NCI-H526 (cell line): ENCODE measurements at regions not wholly inside any gene's neighbourhood (a gene's known extent, or its start where the extent isn't known, plus 50 kb on each side); places are given as distances from the start of the nearest gene placed in this dataset.

Experiments
- DNase-seq, 2 experiments: peaks; one replicate each; lab custom pipeline; 2025; lab: John Stamatoyannopoulos, UW

GRCh38 chr11:134742956-134743819 lies 331.1 kb upstream of the B3GAT1 start:
- peak in 1 of 2 experiments; percentile 42 for DNase-seq

GRCh38 chr11:134742224-134742612 lies 330.2 kb upstream of the B3GAT1 start:
- DNase-seq = peak in 1 of 2 experiments; percentile 34

DNA sequence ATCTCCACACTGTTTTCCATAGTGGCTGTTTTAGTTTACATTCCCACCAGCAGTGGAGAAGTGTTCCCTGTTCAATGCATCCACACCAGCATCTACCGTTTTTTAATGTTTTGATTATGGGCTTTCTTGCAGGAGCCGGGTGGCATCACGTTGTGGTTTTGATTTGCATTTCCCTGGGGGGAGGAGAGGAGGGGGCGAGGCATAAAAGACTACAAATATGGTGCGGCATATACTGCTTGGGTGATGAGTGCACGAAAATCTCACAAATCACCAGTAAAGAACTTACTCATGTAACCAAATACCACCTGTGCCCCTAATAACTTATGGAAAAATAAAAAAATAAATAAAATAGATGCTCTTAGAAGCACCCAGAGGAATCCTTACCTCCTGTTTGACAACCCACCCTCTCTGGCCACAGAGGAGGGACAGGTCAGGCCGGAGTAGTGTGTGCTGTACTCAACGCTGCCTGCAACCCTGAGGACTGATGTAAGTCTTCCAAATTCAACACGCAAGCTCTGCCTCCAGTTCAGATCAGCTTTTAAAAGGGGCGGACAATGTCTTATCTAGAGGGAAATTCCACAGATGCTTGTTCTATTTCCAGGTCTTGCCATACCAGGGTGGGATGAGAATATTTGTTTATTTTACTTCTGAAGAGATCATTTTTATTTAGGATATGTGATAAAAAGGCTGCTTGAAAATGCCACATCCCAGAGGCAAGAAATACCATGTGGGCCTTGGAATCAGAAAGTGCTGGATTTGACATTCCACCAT lies 329.6 kb upstream of the B3GAT1 start:
- DNase-seq = peak; percentile 98 to 99

GRCh38 chr11:134740590-134741261 lies 328.7 kb upstream of the B3GAT1 start:
- DNase-seq = peak in 1 of 2 experiments; percentile 94

DNA sequence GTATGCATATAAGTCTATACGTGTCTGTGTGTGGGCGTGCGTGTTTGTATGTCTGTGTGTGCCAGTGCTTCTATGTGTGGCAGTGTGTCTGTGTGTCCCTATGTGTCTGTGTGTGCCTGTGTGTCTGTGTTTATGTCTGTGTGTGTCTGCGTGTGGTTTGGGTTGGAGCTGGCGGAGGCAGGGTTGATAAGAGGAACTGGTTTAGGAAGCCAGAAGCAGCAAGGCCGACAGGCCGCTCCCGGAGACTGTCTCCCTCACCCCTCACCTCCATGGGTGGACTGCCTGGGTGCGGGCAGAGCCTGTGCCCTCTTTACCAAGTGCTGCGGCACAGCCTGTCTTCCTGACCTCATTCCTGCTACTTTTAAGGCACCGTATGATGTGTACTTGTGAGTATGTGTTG lies 327.1 kb upstream of the B3GAT1 start:
- DNase-seq = no peak

- DNase-seq = no peak
Measured at GRCh38 chr11:134738581-134738980, 326.5 kb upstream of the B3GAT1 start.

- no peak for DNase-seq
Measured at GRCh38 chr11:134737563-134738510, 325.8 kb upstream of the B3GAT1 start.

DNA sequence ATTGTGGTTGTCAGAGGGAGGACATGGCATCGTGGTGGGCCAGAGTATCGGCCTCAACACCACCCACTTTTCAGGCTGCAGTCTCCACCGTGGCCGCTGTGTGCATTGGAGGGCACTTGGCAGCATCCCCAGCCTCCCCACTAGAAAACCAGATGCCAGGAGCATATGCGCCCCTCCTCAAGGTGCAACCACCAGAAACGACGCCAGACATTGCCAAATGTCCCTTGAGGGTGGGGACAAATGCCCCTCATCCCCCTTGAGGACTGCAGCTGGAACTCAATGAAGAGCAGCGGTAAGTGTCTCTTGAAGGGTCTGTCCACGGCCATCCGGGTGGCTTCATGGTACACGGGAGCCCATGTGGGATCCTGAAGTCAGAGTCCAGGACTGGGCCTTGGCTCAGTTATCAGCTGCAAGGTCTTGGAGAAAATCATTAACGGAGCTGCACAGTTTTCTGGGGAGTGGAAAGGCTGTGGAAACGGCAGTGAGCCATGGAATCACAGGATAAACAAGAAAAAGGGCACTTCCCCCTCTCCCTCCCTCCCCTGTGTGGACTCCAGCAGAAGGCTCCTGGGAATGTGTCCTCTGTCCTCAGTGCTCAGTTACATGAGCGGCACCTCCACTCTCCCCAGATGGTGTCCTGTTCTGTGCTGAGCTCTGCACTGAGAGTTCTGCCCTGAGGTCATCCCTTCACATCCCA lies 324.4 kb upstream of the B3GAT1 start:
- DNase-seq = no peak

DNA sequence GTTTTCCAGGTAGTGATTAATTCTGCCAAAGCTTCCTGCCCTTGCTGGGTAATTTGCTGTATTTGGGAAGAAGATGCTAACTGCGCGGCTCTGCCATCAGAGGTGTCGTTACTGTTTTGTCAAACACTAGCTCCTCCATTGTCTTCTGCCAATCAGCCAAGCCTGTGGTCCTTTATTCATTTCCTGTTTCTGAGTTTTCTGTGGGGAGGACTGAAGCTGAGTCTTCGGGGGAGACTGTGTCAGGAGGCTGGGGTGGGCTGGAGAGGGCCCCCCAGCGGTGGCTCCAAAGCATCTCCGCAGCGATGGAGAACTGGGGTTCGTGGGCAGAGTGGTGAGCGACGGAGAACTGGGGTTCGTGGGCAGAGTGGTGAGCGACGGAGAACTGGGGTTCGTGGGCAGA lies 322.9 kb upstream of the B3GAT1 start:
- no peak for DNase-seq

DNA sequence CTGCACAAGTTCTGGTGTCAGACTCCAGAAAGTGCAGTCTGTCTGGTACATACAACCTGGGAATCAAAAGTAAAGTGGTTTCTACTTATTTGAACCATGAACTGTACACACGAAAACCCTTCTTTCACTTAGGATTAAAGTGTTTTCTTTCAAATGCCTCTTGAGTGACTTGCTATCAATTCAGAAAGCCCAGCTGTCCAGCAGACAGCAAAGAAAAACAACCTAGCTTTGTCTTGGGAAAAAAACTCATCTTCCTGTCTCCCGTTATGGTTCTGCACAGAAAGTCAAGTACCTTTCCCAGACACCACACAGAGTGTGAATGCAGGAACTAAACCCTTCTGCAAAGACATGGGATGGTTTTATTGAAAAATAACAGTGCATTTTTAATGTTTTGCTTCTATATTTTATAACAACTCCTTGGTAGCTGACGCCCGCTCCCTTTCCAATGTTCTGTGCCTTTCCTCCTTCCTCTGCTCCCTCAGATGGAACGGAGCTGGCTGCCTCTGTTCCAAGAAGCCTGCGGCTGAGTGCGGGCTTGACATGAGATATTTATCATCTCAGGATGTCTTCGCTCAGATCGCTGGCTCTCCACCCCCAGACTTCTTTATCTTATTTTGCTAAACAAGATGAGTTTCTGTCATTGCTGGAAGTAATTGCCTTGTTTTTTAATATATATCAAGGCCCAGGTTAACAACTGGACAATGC lies 322.3 kb upstream of the B3GAT1 start:
- DNase-seq = no peak

GRCh38 chr11:134733646-134734045 lies 321.6 kb upstream of the B3GAT1 start:
- no peak for DNase-seq

DNA sequence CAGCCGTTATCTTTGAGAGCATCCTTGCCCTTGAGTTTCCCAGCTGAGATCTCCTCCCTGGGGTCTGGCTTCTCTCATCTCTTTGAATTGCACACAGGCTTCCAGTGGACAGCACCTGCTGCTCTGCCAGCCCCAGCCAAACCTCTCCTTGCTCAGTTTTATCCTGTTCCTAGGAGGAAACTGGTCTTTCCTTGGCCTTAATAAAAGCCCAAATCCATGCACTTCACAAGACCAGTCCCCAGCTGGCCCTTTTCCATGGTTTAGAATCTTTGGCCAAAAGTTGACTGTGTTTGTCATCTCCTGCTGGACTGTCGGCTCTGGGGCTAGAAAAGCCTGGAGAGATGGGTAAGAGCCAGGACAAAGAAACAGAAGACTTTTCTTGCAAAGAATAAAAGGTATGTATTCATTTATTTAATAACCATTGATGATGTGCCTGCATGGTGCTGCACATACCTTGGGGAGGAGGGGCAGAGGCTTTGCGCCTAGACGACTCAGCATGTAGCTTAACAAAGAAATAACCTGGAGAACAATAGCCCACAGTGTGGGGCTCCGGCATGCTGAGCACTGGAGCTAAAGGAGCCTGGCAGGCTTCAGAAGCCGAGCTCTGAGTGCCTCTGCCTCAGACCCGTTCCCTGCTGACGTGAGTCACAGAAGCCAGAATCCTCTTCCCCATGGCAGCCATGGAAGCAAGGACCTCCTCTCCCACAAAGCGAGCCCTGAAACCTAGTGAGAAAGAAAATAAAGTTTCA lies 319.3 kb upstream of the B3GAT1 start:
- peak in 1 of 2 experiments; percentile 62 for DNase-seq

- DNase-seq = no peak
Measured at GRCh38 chr11:134730561-134731212, 318.6 kb upstream of the B3GAT1 start.

GRCh38 chr11:134730101-134730500 lies 318.1 kb upstream of the B3GAT1 start:
- DNase-seq = peak; percentile 25 to 49

DNA sequence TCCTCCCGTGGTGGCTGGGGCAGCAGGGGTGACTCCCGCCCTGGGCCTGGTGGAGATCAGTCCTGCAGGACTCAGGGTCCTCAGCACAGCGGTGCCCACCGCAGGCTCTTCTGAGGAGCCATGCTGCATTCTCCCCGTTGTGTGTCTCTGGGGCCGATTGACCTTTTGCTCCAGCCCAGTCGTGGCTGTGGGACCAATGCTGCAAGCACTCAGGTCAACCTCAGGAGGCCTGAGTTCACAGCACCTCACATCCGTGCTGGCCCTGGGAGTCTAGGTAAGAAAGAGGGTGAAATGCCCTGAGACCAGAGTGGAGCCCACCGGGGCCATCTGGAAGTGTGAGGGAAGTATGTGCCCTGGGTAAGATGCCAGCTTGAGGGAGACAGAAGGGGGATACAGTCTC lies 316.1 kb upstream of the B3GAT1 start:
- DNase-seq = no peak

GRCh38 chr11:134727636-134728035 lies 315.6 kb upstream of the B3GAT1 start:
- DNase-seq = no peak

DNA sequence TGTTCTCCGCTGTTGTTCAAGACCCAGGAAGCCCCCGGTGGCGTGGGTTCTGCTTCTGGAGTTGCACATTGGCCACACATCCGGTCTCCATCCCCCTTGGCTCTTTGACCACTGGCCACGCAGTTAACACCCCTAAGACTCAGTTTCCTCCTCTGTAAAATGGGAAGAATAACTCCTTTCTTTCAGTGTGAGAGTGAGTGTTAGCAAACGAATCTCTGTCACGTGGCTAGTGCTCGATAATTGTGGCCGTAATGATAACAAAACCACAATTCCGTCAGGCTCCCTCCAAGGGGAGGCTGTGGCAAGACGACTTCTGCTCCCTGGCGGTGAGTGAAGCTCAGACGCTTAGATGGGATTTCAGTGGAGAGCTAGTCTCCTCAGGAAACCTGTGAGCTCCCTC lies 315.2 kb upstream of the B3GAT1 start:
- no peak for DNase-seq

GRCh38 chr11:134725716-134726639 lies 313.9 kb upstream of the B3GAT1 start:
- DNase-seq = peak; percentile 86 to 96
